HCT116 (cell line): ENCODE measurements at regions not wholly inside any gene's neighbourhood (a gene's known extent, or its start where the extent isn't known, plus 50 kb on each side); places are given as distances from the start of the nearest gene placed in this dataset.

Source experiments
- ATAC-seq: fragments of 200-7000 bp; cut with Tn5 transposase; 2 replicates; pipeline ENCODE4 v1.9.1; 2020; ENCODE audit warnings: mild to moderate bottlenecking, moderate library complexity
- BruUV-seq: library from RNA; stranded (reverse); fragments of 400-500 nt; replicated peaks from 2 replicates; lab custom pipeline; 2021; lab: Mats Ljungman, UMichigan
- CTCF ChIA-PET: fragments of 300-600 bp; sonication (Branson Sonifier 250); formaldehyde crosslinking; loops from one replicate; lab custom pipeline; 2021; ENCODE audit warnings: antibody characterized with exemption; lab: Charles Lee
- POLR2A ChIA-PET: fragments of 300-600, 350-600 bp; sonication (Branson Sonifier 250); formaldehyde crosslinking; loops from one replicate; lab custom pipeline; 2021; ENCODE audit warnings: antibody characterized with exemption; lab: Charles Lee
- RAD21 ChIA-PET, 2 experiments: fragments of 300-600 bp; sonication (Branson Sonifier 250); formaldehyde crosslinking; loops; one replicate each; lab custom pipeline; 2023; ENCODE audit warnings: low total read pairs in 2 of 2; ENCODE audit not compliant: uncharacterized antibody in 2 of 2, unreplicated experiment in 2 of 2, low non-redundant PET in 1 of 2; lab: Charles Lee
- DNase-seq: peaks from one replicate; pipeline ENCODE4 v3.0.0-alpha.2; 2010; ENCODE audit warnings: low read depth, low spot score
- H2AFZ ChIP-seq: fragments of 200-600 bp; shearing (Covaris generic), sonication (generic); 2 replicates; pipeline ENCODE4 v1.6.1; 2017; ENCODE audit warnings: low read depth, mixed run types, mixed read lengths, antibody characterized with exemption, low read length; ENCODE audit not compliant: poor library complexity, severe bottlenecking
- H3K27ac ChIP-seq: 2 replicates; pipeline ENCODE4 v1.5.1; 2012; ENCODE audit warnings: low read depth, low read length
- H3K27me3 ChIP-seq: fragments of 200-600 bp; sonication (generic); 2 replicates; pipeline ENCODE4 v1.6.1; 2016; ENCODE audit warnings: mixed run types, low read length, mixed read lengths; ENCODE audit not compliant: insufficient read depth
- H3K36me3 ChIP-seq, 2 experiments: fragments of 200-500 bp in 1 of 2; fragments of 200-600 bp in 1 of 2; sonication (Bioruptor generic) in 1 of 2; sonication (generic) in 1 of 2; 2 replicates each; pipeline versions ENCODE4 v1.5.1 to v1.6.1; 2014 to 2016; ENCODE audit warnings: low read length in 2 of 2, inconsistent platforms in 1 of 2, mixed read lengths in 1 of 2, mixed run types in 1 of 2; ENCODE audit not compliant: insufficient read depth in 2 of 2, control insufficient read depth in 1 of 2
- H3K4me1 ChIP-seq, 2 experiments: fragments of 200-600 bp in 1 of 2; sonication (generic) in 1 of 2; 2 replicates each; pipeline versions ENCODE4 v1.5.1 to v1.6.1; 2012 to 2017; ENCODE audit warnings: low read length in 2 of 2, inconsistent platforms in 1 of 2, mild to moderate bottlenecking in 1 of 2, mixed read lengths in 1 of 2, mixed run types in 1 of 2, moderate library complexity in 1 of 2; ENCODE audit not compliant: insufficient read depth in 2 of 2, control insufficient read depth in 1 of 2
- H3K4me2 ChIP-seq: fragments of 200-600 bp; sonication (generic); 2 replicates; pipeline ENCODE4 v1.6.1; 2017; ENCODE audit warnings: mixed run types, low read length, mixed read lengths
- H3K4me3 ChIP-seq, 2 experiments: fragments of 200-600 bp in 1 of 2; sonication (generic) in 1 of 2; replicated peaks in 1 of 2; 2 replicates each; pipeline ENCODE4 v1.5.1; 2011 to 2016; ENCODE audit warnings: low read length in 2 of 2, control low read depth in 1 of 2, low read depth in 1 of 2, mild to moderate bottlenecking in 1 of 2, mixed read lengths in 1 of 2, mixed run types in 1 of 2
- H3K79me2 ChIP-seq: fragments of 200-600 bp; sonication (generic); 2 replicates; pipeline ENCODE4 v1.6.1; 2017; ENCODE audit warnings: mild to moderate bottlenecking, mixed run types, low read length, moderate library complexity, mixed read lengths; ENCODE audit not compliant: insufficient read depth
- H3K9ac ChIP-seq: fragments of 200-600 bp; sonication (generic); 2 replicates; pipeline ENCODE4 v1.6.1; 2016; ENCODE audit warnings: low read length, mixed read lengths
- H3K9me2 ChIP-seq: fragments of 200-600 bp; sonication (generic), shearing (Covaris generic); 2 replicates; pipeline ENCODE4 v1.6.1; 2017; ENCODE audit warnings: mixed run types, mild to moderate bottlenecking, moderate library complexity; ENCODE audit not compliant: insufficient read depth
- H3K9me3 ChIP-seq, 2 experiments: fragments of 200-500 bp in 1 of 2; fragments of 200-600 bp in 1 of 2; sonication (Bioruptor generic) in 1 of 2; sonication (generic) in 1 of 2; 2 replicates each; pipeline ENCODE4 v1.6.1; 2014 to 2017; ENCODE audit warnings: low read length in 2 of 2, mixed read lengths in 2 of 2, inconsistent platforms in 1 of 2, low read depth in 1 of 2, mild to moderate bottlenecking in 1 of 2, mixed run types in 1 of 2, moderate library complexity in 1 of 2; ENCODE audit not compliant: control insufficient read depth in 1 of 2, insufficient read depth in 1 of 2
- H4K20me1 ChIP-seq: fragments of 200-600 bp; sonication (generic), shearing (Covaris generic); 2 replicates; pipeline ENCODE4 v1.6.1; 2017; ENCODE audit warnings: mixed run types, mild to moderate bottlenecking, moderate library complexity; ENCODE audit not compliant: insufficient read depth
- ATF3 ChIP-seq: IDR thresholded peaks from 2 replicates; pipeline ENCODE4 v1.6.1; 2012
- CEBPB ChIP-seq: IDR thresholded peaks from 2 replicates; pipeline ENCODE4 v1.6.1; 2012; ENCODE audit warnings: low read depth
- EGR1 ChIP-seq: IDR thresholded peaks from 2 replicates; pipeline ENCODE4 v1.6.1; 2012; ENCODE audit warnings: low read depth
- ELF1 ChIP-seq: IDR thresholded peaks from 2 replicates; pipeline ENCODE4 v1.6.1; 2012; ENCODE audit warnings: low read depth, borderline replicate concordance
- EZH2 ChIP-seq: fragments of 200-600 bp; sonication (generic); IDR thresholded peaks from 2 replicates; pipeline ENCODE4 v1.6.1; 2017; ENCODE audit warnings: antibody characterized with exemption, mixed run types
- FOSL1 ChIP-seq: IDR thresholded peaks from 2 replicates; pipeline ENCODE4 v1.6.1; 2012; ENCODE audit warnings: low read depth
- RAD21 ChIP-seq: IDR thresholded peaks from 2 replicates; pipeline ENCODE4 v1.6.1; 2012; ENCODE audit warnings: low read depth, mild to moderate bottlenecking
- REST ChIP-seq: IDR thresholded peaks from 2 replicates; pipeline ENCODE4 v1.6.1; 2012; ENCODE audit warnings: low read depth
- SIN3A ChIP-seq: IDR thresholded peaks from 2 replicates; pipeline ENCODE4 v1.6.1; 2012; ENCODE audit warnings: low read depth
- SP1 ChIP-seq: IDR thresholded peaks from 2 replicates; pipeline ENCODE4 v1.6.1; 2012; ENCODE audit warnings: low read depth
- SRF ChIP-seq: IDR thresholded peaks from 2 replicates; pipeline ENCODE4 v1.6.1; 2012; ENCODE audit warnings: low read depth
- TCF7L2 ChIP-seq: IDR thresholded peaks from 2 replicates; pipeline ENCODE4 v1.7.0; 2011; ENCODE audit warnings: borderline replicate concordance, inconsistent platforms; ENCODE audit not compliant: insufficient read depth, insufficient read length; ENCODE audit errors: extremely low read depth
- ZFX ChIP-seq: fragments of 450-650 bp; IDR thresholded peaks from 2 replicates; pipeline ENCODE4 v1.6.1; 2017
- ZNF274 ChIP-seq: fragments of 200-500 bp; sonication (Bioruptor generic); IDR thresholded peaks from 2 replicates; pipeline ENCODE4 v1.6.1; 2014; ENCODE audit warnings: mild to moderate bottlenecking, low read depth, low read length, inconsistent platforms
- intact Hi-C: fragments of 100-400 bp; cut with micrococcal nuclease; formaldehyde crosslinking; loops from 2 replicates; pipeline ENCODE4 v1.10.0; 2022
- TF ChIP-seq, protein P1 (sequence below): IDR thresholded peaks from 2 replicates; pipeline ENCODE4 v1.6.1; 2012
- TF ChIP-seq, protein P2 (sequence below), 3 experiments: fragments of 200-600 bp in 1 of 3; sonication (generic) in 1 of 3; IDR thresholded peaks in 2 of 3; conservative IDR thresholded peaks in 1 of 3; 2 replicates each; pipeline ENCODE4 v1.5.1; 2012 to 2017; ENCODE audit warnings: low read depth in 2 of 3, low read length in 2 of 3, antibody characterized with exemption in 1 of 3, borderline replicate concordance in 1 of 3, control low read depth in 1 of 3, mild to moderate bottlenecking in 1 of 3, mixed read lengths in 1 of 3, mixed run types in 1 of 3, moderate library complexity in 1 of 3; ENCODE audit not compliant: insufficient read depth in 1 of 3

- Histone ChIP-seq H3K79me2 (no peaks in the 10 kb centered on the region), H3K9me3 (no peaks in the 10 kb centered on the region), H3K36me3 (no peaks in the 10 kb centered on the region), H3K4me3 (no peak overlapping the region), H4K20me1 (no peaks in the 10 kb centered on the region), H3K27me3 (no peaks in the 10 kb centered on the region), H2AFZ (no peak overlapping the region), H3K4me2 (no peak overlapping the region), H3K27ac (no peak overlapping the region), H3K4me1 (no peaks in the 10 kb centered on the region)
- ATAC-seq: no peak
- intact Hi-C loops: no loop called here
- TF ChIP-seq CEBPB (no peak), RAD21 (no peak), ZFX (no peak), ELF1 (no peak), SRF (no peak), SIN3A (no peak), ATF3 (no peak), SP1 (no peak), ZNF274 (no peak), FOSL1 (no peak), EGR1 (no peak), TCF7L2 (no peak), EZH2 (no peak), REST (no peak)
- TF ChIP-seq, protein P1, sequence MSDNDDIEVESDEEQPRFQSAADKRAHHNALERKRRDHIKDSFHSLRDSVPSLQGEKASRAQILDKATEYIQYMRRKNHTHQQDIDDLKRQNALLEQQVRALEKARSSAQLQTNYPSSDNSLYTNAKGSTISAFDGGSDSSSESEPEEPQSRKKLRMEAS: no peak
- TF ChIP-seq, protein P2, sequence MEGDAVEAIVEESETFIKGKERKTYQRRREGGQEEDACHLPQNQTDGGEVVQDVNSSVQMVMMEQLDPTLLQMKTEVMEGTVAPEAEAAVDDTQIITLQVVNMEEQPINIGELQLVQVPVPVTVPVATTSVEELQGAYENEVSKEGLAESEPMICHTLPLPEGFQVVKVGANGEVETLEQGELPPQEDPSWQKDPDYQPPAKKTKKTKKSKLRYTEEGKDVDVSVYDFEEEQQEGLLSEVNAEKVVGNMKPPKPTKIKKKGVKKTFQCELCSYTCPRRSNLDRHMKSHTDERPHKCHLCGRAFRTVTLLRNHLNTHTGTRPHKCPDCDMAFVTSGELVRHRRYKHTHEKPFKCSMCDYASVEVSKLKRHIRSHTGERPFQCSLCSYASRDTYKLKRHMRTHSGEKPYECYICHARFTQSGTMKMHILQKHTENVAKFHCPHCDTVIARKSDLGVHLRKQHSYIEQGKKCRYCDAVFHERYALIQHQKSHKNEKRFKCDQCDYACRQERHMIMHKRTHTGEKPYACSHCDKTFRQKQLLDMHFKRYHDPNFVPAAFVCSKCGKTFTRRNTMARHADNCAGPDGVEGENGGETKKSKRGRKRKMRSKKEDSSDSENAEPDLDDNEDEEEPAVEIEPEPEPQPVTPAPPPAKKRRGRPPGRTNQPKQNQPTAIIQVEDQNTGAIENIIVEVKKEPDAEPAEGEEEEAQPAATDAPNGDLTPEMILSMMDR (IDR thresholded peaks at IDR 0.05 in 2 of 3, conservative IDR thresholded peaks at IDR 0.05 in 1 of 3; ENCODE audit: borderline replicate concordance in 1 of 3, insufficient read depth in 1 of 3, low read depth in 2 of 3, low read length in 2 of 3): no peak
- TF ChIP-seq, all 23 proteins: peak for 0
- ChIA-PET POLR2A (interaction anchor here (1.1 kb wide), 1 partner anchor 12 kb away, joined by 3 read pairs; no protein-coding TSS in a partner anchor), RAD21 (no interaction called here), CTCF (no interaction called here)
- no TSS peak for BruUV-seq
- H3K9me2 ChIP-seq: no peaks in the 10 kb centered on the region
- no peak for DNase-seq
- H3K9ac ChIP-seq: no peak overlapping the region
Measured at GRCh38 chrX:26574234-26574633, 358.3 kb downstream of the MAGEB5 start.
